ENCODE measurements at regions not wholly inside any gene's neighbourhood (a gene's known extent, or its start where the extent isn't known, plus 50 kb on each side); places are given as distances from the start of the nearest gene placed in this dataset.
"Not testable (repeated sequence)": the region's sequence is repeated elsewhere in the genome, so short reads cannot be mapped to it uniquely, and the experiment has no call there.

- not testable (repeated sequence) for TF ChIP-seq REST (IDR thresholded peaks at IDR 0.05; ENCODE audit: insufficient read depth in 1 of 2, low read depth in 2 of 2, low read length in 1 of 2); CTCF (IDR thresholded peaks at IDR 0.05); SIN3A (IDR thresholded peaks at IDR 0.05; ENCODE audit: borderline replicate concordance, insufficient read depth, low read depth, low read length); POLR2AphosphoS5 (IDR thresholded peaks at IDR 0.05; ENCODE audit: low read depth, low read length); TCF7L2 (IDR thresholded peaks at IDR 0.05; ENCODE audit: low read depth, low read length)
Measured at GRCh38 chr3:72027728-72028127, 242.8 kb upstream of the PROK2 start.
